ENCODE measurements at regions not wholly inside any gene's neighbourhood (a gene's known extent, or its start where the extent isn't known, plus 50 kb on each side); places are given as distances from the start of the nearest gene placed in this dataset.

GRCh38 chr18:48470484-48471180, 61.4 kb upstream of the ZBTB7C start:
- peak overlapping the region; percentile 20; the same call in 1 of the 2 replicates for H3K4me2 ChIP-seq (ENCODE audit: low read depth, low read length)
- no peaks in the 10 kb centered on the region for H3K79me2 ChIP-seq (ENCODE audit: insufficient read depth, low read length)
- no peak overlapping the region for H2AFZ ChIP-seq (ENCODE audit: low read length)
- peak; percentile 43 for DNase-seq (ENCODE audit: low spot score)
- no peaks in the 10 kb centered on the region for H3K36me3 ChIP-seq (replicated peaks in 1 of 2; ENCODE audit: control insufficient read depth in 1 of 2, insufficient read depth in 2 of 2, low read length in 2 of 2)
- ATAC-seq = no peak
- intact Hi-C loops (cut with micrococcal nuclease; ENCODE audit: unreplicated experiment) (no loop called here), in situ Hi-C loops (cut with HindIII; ENCODE audit: extremely low pct_ligation_motif_present, low pct_unique_long_range_greater_than_20kb) (loop anchor here (5.0 to 10.0 kb wide), 3 partner anchors 104 to 192 kb away; no protein-coding TSS in a partner anchor)
- H4K20me1 ChIP-seq (ENCODE audit: insufficient read depth, low read length) = no peaks in the 10 kb centered on the region
- WGBS (ENCODE audit: low lambda C conversion rate) = 57% methylated on average over 5 of the region's 5 CpGs
- CTCF ChIA-PET (ENCODE audit: low intra/inter-chr PET ratio, low total read pairs) = no interaction called here
- POLR2A ChIA-PET = interaction anchor here (1.3 kb wide), 1 partner anchor 106 kb away, joined by 3 read pairs; no protein-coding TSS in a partner anchor
- no peak overlapping the region for H3K9ac ChIP-seq (ENCODE audit: insufficient read depth, low read depth, low read length)
- H3K4me1 ChIP-seq (ENCODE audit: insufficient read depth, low read length) = peaks cover 23% of the 10 kb centered on the region
- TF ChIP-seq ZNF496 (CRISPR knock-in tag; IDR thresholded peaks at IDR 0.05; ENCODE audit: insufficient replicate concordance) (no peak), IKZF4 (CRISPR knock-in tag; IDR thresholded peaks at IDR 0.05; ENCODE audit: borderline replicate concordance, low read depth, not compliant biosample characterization) (no peak), FOXA1 (IDR thresholded peaks at IDR 0.05) (no peak), FOXA1 (CRISPR knock-in tag; IDR thresholded peaks at IDR 0.05) (0 out of 2 replicates have a peak, but pooled peaks have one; percentile 11), GPBP1L1 (CRISPR knock-in tag; IDR thresholded peaks at IDR 0.05) (no peak), ZNF557 (CRISPR knock-in tag; IDR thresholded peaks at IDR 0.05) (no peak), TCF7L2 (IDR thresholded peaks at IDR 0.05; ENCODE audit: low read depth, low read length) (no peak), ATAD3A (CRISPR knock-in tag; IDR thresholded peaks at IDR 0.05) (no peak)
- BruUV-seq (replicated peaks) = no TSS peak
- no peak overlapping the region for H3K27ac ChIP-seq (ENCODE audit: extremely low read length, insufficient read depth, low read length)
- H3K4me3 ChIP-seq (replicated peaks in 1 of 3; ENCODE audit: insufficient read depth in 1 of 3, low read depth in 2 of 3, low read length in 3 of 3) = no peak overlapping the region
- H3K9me3 ChIP-seq (ENCODE audit: low read length) = no peaks in the 10 kb centered on the region
- no peak for FAIRE-seq
- H3K27me3 ChIP-seq (ENCODE audit: control insufficient read depth in 1 of 2, insufficient read depth in 2 of 2, low read length in 2 of 2) = peaks cover 2 to 11% of the 10 kb centered on the region in 2 experiments; a peak in 2 of 5 replicates

All from HepG2 (cell line).